Activated T-cell treated with anti-CD3 and anti-CD28 coated beads, Interleukin-2, amount 50 U/mL, for 4 hours (primary cell): ENCODE measurements at regions not wholly inside any gene's neighbourhood (a gene's known extent, or its start where the extent isn't known, plus 50 kb on each side); places are given as distances from the start of the nearest gene placed in this dataset.

Experiments
- ATAC-seq, 2 donors: fragments of 200-7000 bp; cut with Tn5 transposase; one replicate each; pipeline ENCODE4 v1.10.0; 2021
- DNase-seq: peaks from one replicate; pipeline ENCODE4 v3.0.0-alpha.2; 2020
- H3K27me3 Mint-ChIP-seq: one replicate; pipeline ENCODE4 v1.8.0; 2021; ENCODE audit warnings: low read depth, mixed read lengths
- H3K36me3 Mint-ChIP-seq: one replicate; pipeline ENCODE4 v1.8.0; 2022; ENCODE audit warnings: mixed read lengths; ENCODE audit not compliant: insufficient read depth
- H3K4me1 Mint-ChIP-seq: one replicate; pipeline ENCODE4 v1.8.0; 2021; ENCODE audit warnings: low read depth, mixed read lengths
- H3K4me3 Mint-ChIP-seq: one replicate; pipeline ENCODE4 v1.8.0; 2021; ENCODE audit warnings: mild to moderate bottlenecking, moderate library complexity, mixed read lengths
- H3K9me3 Mint-ChIP-seq: one replicate; pipeline ENCODE4 v1.8.0; 2021; ENCODE audit warnings: mixed read lengths

DNA sequence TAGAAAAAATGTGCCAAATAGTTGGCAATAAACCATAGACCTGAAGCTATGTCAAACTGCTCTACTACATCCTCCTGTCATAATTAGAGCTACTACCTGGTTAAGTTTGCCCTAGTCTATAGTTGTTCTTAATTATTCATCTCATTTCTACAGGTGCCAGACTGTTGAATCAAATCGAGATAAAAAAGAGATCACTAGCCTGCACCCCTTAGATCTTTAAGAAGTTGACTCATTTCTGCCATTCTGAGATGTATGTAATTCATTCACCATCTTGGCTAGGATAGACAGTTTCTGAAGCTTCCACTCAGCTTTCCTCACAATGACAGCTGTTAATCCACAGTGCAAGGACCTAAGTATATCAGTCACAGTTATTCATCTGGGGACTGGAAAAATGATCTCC, 452.1 kb upstream of the BOD1L1 start:
- no peak for ATAC-seq
- no peaks in the 10 kb centered on the region for H3K36me3 Mint-ChIP-seq

DNA sequence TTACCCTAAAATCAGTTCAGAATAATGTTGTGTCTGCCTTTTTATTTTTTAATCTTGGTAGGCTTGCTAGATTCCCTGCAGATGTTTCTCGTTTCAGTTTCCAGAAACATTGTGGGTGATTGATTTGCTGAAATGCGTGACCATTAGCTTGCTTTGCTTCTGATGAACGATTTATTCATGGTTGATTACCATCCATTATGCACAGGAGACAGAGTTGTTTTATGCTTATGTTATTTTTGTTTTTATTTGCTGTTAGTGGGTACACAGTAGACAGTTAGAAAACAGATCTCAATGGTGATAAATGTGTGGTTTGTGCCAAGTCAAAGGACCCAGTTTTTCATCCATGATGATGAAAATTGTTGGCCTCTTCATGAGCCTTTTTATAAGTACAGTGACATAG, 455.6 kb upstream of the BOD1L1 start:
- Mint-ChIP-seq H3K27me3 (no peaks in the 10 kb centered on the region), H3K4me3 (no peak overlapping the region), H3K9me3 (peaks cover 6% of the 10 kb centered on the region), H3K36me3 (no peaks in the 10 kb centered on the region), H3K4me1 (no peaks in the 10 kb centered on the region)
- ATAC-seq (no peak), DNase-seq (no peak)

More for the DNA sequence above, 452.1 kb upstream of the BOD1L1 start:
- Mint-ChIP-seq H3K4me3 (no peak overlapping the region), H3K4me1 (no peaks in the 10 kb centered on the region), H3K27me3 (no peaks in the 10 kb centered on the region), H3K9me3 (no peaks in the 10 kb centered on the region)
- no peak for DNase-seq

DNA sequence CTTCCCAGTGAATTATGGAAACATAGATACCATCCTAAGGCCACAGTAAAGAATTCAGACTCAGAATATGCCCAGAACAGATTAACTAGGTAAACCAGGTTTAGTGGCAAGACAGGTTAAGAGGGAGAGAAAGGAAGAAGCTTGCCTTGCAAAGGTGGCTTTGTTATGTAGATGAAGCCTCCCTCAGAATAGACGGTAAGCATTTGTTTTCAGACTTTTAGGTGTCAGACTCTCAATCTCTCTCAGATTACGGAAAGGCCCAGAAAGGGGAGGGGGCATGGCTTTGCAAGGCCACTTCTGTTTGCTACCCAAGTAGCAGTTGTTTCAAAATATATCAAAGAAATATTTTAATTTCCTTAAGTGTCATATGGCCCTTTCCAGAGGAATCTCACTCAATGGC, 457.1 kb upstream of the BOD1L1 start:
- ATAC-seq (no peak), DNase-seq (no peak)
- Mint-ChIP-seq H3K27me3 (no peaks in the 10 kb centered on the region), H3K4me1 (no peaks in the 10 kb centered on the region), H3K36me3 (no peaks in the 10 kb centered on the region), H3K4me3 (no peak overlapping the region), H3K9me3 (peaks cover 6% of the 10 kb centered on the region)

DNA sequence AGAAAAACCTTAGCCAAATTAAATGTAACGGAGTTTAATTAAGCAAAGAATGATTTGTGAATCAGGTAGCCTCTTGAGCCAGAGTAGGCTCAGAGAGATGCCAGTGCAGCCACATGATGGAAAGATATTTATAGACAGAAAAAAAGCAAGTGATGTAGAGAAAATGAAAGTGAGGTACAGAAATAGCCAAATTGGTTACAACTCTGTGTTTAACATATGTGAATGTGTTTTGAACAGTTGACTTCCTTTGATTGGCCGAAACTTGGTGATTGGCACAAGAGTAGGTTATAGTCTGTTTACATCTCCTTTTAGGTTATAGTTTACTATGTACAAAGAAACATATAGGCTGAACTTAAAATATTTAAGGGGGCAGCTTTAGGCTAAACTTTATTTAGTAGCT, 459.9 kb upstream of the BOD1L1 start:
- Mint-ChIP-seq H3K9me3 (peaks cover 12% of the 10 kb centered on the region), H3K27me3 (no peaks in the 10 kb centered on the region), H3K4me3 (no peak overlapping the region), H3K36me3 (no peaks in the 10 kb centered on the region), H3K4me1 (no peaks in the 10 kb centered on the region)
- no peak for DNase-seq
- no peak for ATAC-seq

DNA sequence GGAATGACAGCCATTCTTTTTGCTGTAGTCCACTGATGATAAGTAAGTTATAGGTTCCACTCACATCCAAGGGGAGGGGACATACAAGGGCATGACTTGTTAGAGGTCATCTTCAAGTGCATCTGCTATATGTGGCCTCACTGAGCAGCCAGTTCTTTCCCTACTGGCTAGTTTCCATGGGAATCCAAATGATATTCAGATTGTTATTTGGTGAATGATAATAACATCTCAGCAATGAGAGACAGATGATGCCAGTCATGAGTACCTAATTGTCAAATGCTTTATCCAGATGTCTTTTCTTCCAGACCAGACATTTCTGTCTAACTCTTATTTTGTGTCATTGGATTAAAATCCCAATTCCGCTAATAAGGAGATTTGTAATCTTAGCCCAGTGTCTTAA, 460.4 kb upstream of the BOD1L1 start:
- no peak overlapping the region for H3K4me3 Mint-ChIP-seq

DNA sequence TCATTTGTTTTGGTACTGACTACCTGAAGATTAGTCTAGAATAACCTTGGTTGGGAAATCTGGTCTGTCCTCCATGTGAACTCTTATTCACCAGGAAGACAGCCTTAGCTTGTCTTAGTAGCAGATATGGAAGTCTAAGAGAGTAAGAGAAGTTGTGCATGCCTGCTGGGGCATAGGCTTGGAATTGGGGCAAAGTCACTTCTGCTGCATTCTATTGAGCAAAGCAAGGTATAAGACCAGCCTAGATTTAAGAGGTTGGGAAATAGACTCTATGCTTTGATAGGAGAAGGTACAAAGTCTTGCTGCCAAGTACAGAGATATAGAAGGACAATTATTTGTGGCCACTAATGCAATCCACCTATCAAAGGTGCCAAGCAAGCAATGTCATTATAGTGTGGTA, 464.0 kb upstream of the BOD1L1 start:
- DNase-seq (no peak), ATAC-seq (no peak)
- no peak overlapping the region for H3K4me3 Mint-ChIP-seq

More for the DNA sequence above, 460.4 kb upstream of the BOD1L1 start:
- Mint-ChIP-seq H3K4me1 (no peaks in the 10 kb centered on the region), H3K9me3 (peaks cover 12% of the 10 kb centered on the region), H3K36me3 (no peaks in the 10 kb centered on the region), H3K27me3 (no peaks in the 10 kb centered on the region)
- no peak for ATAC-seq
- DNase-seq = no peak

DNA sequence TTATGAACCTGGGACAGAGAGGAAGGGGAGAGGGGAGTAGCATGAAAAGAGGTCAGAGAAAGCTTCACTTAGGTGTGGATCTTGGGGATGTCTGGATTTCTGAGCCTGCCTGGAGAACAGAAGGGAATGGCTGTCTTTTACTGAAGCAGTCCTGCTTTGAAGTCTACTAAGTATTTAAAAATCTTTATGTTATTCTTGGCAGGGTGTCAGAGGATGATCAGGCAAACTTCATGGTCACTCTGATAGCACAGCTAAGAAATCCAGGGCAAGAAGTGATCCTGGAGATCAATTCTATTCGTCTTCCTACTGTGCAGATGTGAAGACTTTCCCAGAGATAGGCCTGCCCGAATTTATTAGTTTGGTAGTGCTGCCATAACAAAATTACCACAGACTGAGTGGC, 464.4 kb upstream of the BOD1L1 start:
- peaks cover 6% of the 10 kb centered on the region for H3K9me3 Mint-ChIP-seq
- DNase-seq (no peak), ATAC-seq (no peak)
- H3K36me3 Mint-ChIP-seq = no peaks in the 10 kb centered on the region
- H3K4me1 Mint-ChIP-seq = no peaks in the 10 kb centered on the region
- H3K27me3 Mint-ChIP-seq = no peaks in the 10 kb centered on the region
- no peak overlapping the region for H3K4me3 Mint-ChIP-seq

More for the DNA sequence above, 464.0 kb upstream of the BOD1L1 start:
- H3K27me3 Mint-ChIP-seq = no peaks in the 10 kb centered on the region
- no peaks in the 10 kb centered on the region for H3K36me3 Mint-ChIP-seq
- H3K9me3 Mint-ChIP-seq = peaks cover 6% of the 10 kb centered on the region
- H3K4me1 Mint-ChIP-seq = no peaks in the 10 kb centered on the region

DNA sequence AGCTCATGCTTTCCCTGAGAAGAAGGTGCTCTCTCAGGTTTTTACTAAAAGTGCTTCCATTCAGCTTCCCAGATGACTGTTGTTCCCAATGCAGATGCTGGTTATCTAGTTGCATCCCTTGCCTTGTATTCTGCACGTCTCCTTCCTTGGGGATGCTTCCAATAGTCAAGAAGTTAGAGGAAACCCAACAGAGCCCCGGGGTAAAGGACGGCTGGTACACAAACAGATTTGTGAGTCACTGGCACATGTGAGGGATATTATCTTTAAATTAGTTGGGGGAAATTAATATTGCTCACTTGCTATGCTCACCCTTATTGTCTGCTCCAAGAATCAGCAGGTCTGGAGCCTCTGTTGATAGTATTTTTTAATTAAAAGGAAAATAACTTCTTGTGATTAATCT, 465.2 kb upstream of the BOD1L1 start:
- ATAC-seq = no peak

DNA sequence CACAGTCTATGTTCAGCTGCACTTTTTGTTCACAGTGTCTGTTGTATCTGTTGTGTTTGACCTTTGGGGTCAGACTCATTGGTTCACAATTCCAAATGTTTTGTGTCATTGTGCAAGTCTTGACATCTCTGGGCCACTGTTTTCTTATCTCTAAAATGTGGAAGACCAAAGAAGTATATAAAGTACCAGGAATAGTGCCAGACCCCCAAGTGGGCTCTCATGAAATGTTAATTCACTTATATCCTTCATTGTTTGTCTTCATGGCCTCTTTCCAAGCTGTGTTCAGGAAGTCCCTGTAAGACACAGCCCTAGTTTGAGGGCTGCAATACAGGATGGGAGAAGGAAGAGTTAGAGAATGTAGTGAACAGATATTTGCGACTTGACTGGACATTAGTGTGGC, 468.3 kb upstream of the BOD1L1 start:
- Mint-ChIP-seq H3K27me3 (no peaks in the 10 kb centered on the region), H3K4me1 (no peaks in the 10 kb centered on the region), H3K4me3 (no peak overlapping the region), H3K36me3 (no peaks in the 10 kb centered on the region), H3K9me3 (peaks cover 6% of the 10 kb centered on the region)
- DNase-seq (no peak), ATAC-seq (no peak)

More for the DNA sequence above, 465.2 kb upstream of the BOD1L1 start:
- DNase-seq = no peak
- Mint-ChIP-seq H3K4me3 (no peak overlapping the region), H3K9me3 (peaks cover 6% of the 10 kb centered on the region), H3K4me1 (no peaks in the 10 kb centered on the region), H3K36me3 (no peaks in the 10 kb centered on the region), H3K27me3 (no peaks in the 10 kb centered on the region)

DNA sequence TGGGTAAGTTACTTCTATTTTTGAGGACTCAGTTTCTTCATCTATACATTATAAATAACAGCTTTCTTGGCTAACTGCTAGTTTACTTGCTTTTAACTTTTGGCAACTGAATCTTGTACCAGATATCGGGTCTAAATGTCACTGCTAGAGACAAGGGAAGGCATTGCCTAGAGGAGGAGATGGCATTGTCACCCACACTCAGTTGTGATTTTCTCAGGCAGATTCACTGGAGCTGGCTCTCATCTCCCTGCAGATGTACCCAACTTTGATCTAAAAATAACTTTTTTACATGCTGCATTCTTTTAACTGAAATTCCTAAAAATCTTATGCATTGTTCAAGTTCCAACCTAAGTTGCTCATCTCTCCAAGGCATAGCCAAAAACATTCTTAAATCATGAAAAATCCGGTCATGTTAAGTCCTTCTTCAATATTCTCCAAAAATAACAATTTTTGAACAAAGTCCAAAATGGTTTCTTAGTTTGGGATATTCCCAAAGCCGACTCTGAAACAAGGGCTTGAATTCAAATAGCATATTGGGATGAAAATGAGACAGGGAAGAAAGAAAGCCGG, 469.0 kb upstream of the BOD1L1 start:
- Mint-ChIP-seq H3K4me1 (no peaks in the 10 kb centered on the region), H3K9me3 (peaks cover 3% of the 10 kb centered on the region), H3K27me3 (no peaks in the 10 kb centered on the region), H3K4me3 (no peak overlapping the region), H3K36me3 (no peaks in the 10 kb centered on the region)
- DNase-seq (no peak), ATAC-seq (no peak)

DNA sequence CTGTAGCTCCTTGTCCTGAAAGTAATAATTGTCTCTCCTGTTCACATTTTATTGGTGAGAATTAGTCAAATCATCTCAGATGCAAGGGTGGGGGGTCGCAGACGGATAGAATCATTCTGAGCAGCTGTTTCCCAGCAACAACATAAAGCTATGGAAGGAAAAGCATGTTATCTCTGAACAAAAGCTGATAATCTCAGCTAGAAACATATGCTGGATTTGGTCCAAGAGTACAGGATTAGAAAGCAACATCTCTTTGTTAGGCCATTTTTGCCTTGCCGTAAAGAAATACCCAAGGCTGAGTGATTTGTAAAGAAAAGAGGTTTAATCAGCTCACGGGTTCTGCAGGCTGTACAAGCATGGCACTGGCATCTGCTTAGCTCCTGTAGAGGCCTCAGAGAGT, 472.8 kb upstream of the BOD1L1 start:
- DNase-seq (no peak), ATAC-seq (no peak)
- Mint-ChIP-seq H3K27me3 (no peaks in the 10 kb centered on the region), H3K4me3 (no peak overlapping the region), H3K9me3 (no peaks in the 10 kb centered on the region), H3K4me1 (no peaks in the 10 kb centered on the region), H3K36me3 (no peaks in the 10 kb centered on the region)

DNA sequence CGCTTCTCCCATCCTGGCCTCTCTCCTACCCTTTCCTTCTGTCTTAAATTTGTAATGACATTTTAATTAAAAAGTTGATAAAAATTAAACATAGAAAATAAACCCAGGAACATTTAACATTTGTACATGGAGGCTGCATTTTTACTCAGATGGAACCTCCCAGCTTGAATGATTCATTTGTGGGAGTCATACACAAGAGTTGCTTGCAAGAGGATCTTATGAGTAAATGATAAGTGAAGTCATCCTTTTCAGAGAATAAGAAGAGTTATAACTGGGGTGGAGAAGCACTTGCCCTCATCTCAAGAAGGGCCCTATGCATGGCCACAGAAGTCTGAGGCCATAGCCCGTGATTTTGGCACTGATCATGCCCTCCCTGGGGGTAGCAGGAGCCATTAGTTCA, 482.9 kb upstream of the BOD1L1 start:
- Mint-ChIP-seq H3K27me3 (peaks cover 3% of the 10 kb centered on the region), H3K4me3 (no peak overlapping the region)
- no peak for DNase-seq

DNA sequence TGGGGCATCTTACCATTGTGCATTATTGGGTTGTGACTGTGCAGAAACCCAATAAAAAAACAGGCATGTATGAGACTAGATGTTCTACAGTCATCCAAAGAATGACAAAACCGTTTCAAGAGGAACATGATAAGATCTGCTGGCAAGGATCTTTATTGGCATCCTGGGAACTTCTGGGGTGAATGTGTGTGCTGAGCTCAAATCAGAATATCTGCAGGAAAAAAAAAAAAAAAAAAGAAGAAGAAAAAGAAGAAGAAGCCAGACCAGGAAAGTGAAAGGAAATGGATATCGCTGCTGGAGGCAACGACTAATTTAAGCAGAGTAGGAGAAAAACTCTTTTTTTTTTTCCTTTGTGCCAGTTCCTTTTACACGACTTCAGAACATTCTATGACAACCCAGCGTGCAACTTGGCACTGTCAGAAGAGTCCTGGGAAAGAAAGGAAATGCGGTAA, 484.2 kb upstream of the BOD1L1 start:
- H3K4me1 Mint-ChIP-seq = no peaks in the 10 kb centered on the region
- H3K9me3 Mint-ChIP-seq = peaks cover 12% of the 10 kb centered on the region
- no peak for ATAC-seq
- no peaks in the 10 kb centered on the region for H3K36me3 Mint-ChIP-seq
- peaks cover 3% of the 10 kb centered on the region for H3K27me3 Mint-ChIP-seq
- DNase-seq = no peak
- H3K4me3 Mint-ChIP-seq = no peak overlapping the region

More for the DNA sequence above, 482.9 kb upstream of the BOD1L1 start:
- Mint-ChIP-seq H3K4me1 (no peaks in the 10 kb centered on the region), H3K9me3 (peaks cover 12% of the 10 kb centered on the region), H3K36me3 (no peaks in the 10 kb centered on the region)
- no peak for ATAC-seq

DNA sequence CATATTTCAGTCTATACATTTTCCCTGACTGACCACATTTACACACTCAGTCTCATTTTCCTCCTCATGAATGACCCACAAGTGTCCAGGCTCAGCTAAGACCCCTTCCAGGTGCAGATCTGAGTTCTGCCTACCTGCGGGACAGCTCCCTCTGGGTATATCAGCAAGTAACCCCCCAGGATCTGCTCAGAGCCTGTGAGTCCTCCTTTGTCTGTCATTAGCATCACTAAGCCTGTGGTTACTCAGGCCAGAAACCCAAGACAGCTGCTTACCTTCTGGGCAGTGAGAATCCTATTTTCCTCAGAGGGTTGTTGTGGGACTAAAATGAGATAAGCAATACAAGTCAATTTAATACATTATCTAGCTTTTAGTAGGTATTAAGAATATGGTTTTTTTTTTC, 487.6 kb upstream of the BOD1L1 start:
- Mint-ChIP-seq H3K9me3 (peaks cover 5% of the 10 kb centered on the region), H3K4me1 (no peaks in the 10 kb centered on the region), H3K27me3 (peaks cover 3% of the 10 kb centered on the region), H3K4me3 (no peak overlapping the region), H3K36me3 (no peaks in the 10 kb centered on the region)
- ATAC-seq (no peak), DNase-seq (no peak)

DNA sequence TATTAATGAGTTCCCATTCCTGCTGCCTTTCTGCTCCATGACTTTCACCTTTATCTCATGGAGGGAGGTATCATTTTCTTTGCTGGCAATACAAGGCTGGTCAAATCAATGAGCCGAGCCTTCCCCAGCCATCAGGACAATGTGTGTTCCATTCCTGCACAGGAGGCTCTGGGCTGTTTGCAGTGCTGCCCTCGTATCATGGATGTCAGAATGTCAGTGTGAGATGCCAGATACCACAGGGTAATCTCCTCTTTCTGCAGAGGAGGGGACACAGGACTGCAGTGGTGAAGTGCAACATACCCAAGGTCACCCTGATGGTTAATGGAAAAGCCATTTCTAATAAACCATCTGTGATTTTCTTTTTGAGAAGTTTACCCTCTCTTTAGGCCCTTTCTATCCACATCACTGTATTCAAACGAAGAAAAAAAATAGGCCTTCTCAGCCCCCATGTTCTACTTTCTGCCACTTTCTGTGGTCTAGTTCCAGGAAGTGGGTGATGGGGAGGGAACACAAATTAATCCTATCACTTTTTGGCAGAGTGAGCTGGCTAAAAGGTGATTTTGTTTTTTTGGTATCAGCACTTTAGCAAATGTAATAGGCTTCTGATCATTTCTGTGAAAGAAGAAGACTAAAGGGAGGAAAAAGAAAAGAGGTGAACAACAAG, 490.2 kb upstream of the BOD1L1 start:
- DNase-seq = no peak
- no peak overlapping the region for H3K4me3 Mint-ChIP-seq
- no peaks in the 10 kb centered on the region for H3K4me1 Mint-ChIP-seq
- H3K36me3 Mint-ChIP-seq = no peaks in the 10 kb centered on the region
- ATAC-seq = no peak
- peaks cover 3% of the 10 kb centered on the region for H3K27me3 Mint-ChIP-seq
- H3K9me3 Mint-ChIP-seq = peaks cover 5% of the 10 kb centered on the region
